GM10266 (cell line): ENCODE measurements at regions not wholly inside any gene's neighbourhood (a gene's known extent, or its start where the extent isn't known, plus 50 kb on each side); places are given as distances from the start of the nearest gene placed in this dataset.
"Not testable (repeated sequence)": the region's sequence is repeated elsewhere in the genome, so short reads cannot be mapped to it uniquely, and the experiment has no call there.

Experiments used
- DNase-seq: peaks from one replicate; pipeline ENCODE4 v3.0.0; 2012; ENCODE audit errors: extremely low spot score
- CTCF ChIP-seq: IDR thresholded peaks from 2 replicates; pipeline ENCODE4 v1.5.1; 2012; ENCODE audit warnings: mild to moderate bottlenecking, low read depth; ENCODE audit not compliant: control insufficient read depth, insufficient read depth; ENCODE audit errors: missing control alignments

DNA sequence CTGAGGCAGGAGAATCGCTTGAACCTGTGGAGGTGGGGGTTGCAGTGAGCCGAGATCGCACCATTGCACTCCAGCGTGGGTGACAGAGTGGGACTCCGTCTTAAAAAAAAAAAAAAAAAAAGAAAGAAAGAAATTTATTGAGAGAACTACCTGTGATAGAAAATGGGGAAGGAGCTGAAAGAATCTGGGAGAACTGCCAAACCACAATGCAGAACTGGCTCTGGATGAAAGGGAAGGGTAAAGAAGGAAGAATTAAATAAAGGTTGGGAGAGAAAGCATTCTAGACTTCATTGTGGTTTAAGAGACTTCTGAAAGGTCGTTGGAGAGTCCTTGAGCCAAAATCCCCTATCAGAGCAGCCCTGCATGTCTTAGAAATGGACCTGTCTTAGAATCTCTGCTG, 567.9 kb upstream of the HTR2C start:
- no peak for DNase-seq
- TF ChIP-seq CTCF, result no peak

GRCh38 chrX:114006664-114007063, 577.2 kb upstream of the HTR2C start:
- no peak for TF ChIP-seq CTCF
- no peak for DNase-seq

GRCh38 chrX:113996781-113997180, 587.1 kb upstream of the HTR2C start:
- TF ChIP-seq CTCF, result no peak
- DNase-seq, result no peak

GRCh38 chrX:113991720-113992119, 592.2 kb upstream of the HTR2C start:
- not testable (repeated sequence) for DNase-seq

DNA sequence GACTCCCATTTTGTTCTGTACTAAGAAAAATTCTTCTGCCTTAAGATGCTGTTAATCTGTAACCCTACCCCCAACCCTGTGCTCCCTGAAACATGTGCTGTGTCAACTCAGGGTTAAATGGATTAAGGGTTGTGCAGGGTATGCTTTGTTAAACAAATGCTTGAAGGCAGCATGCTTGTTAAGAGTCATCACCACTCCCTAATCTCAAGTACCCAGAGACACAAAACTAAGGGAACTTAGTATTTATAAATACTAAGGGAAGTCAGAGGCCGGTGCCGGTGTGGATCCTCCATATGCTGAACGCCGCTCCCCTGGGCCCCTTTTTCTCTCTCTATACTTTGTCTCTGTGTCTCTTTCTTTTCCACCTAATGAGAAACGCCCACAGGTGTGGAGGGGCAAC, 593.2 kb upstream of the HTR2C start:
- DNase-seq, result not testable (repeated sequence)

- DNase-seq, result not testable (repeated sequence)
Observed at GRCh38 chrX:113988315-113988935, 595.5 kb upstream of the HTR2C start.

- TF ChIP-seq CTCF, result no peak
Observed at GRCh38 chrX:113986427-113986826, 597.5 kb upstream of the HTR2C start.

GRCh38 chrX:113982766-113983165, 601.1 kb upstream of the HTR2C start:
- TF ChIP-seq CTCF, result no peak
- no peak for DNase-seq

More at GRCh38 chrX:113986427-113986826, 597.5 kb upstream of the HTR2C start:
- no peak for DNase-seq

- no peak for TF ChIP-seq CTCF
- DNase-seq, result no peak
Observed at GRCh38 chrX:113980953-113981352, 602.9 kb upstream of the HTR2C start.
